Mesenchymal stem cell (in vitro differentiated cells and primary cell): ENCODE measurements at regions not wholly inside any gene's neighbourhood (a gene's known extent, or its start where the extent isn't known, plus 50 kb on each side); places are given as distances from the start of the nearest gene placed in this dataset.
A peak's percentile ranks its signal among the peaks of the same experiment; 100 is the strongest.

Experiments used
- DNase-seq: peaks from one replicate; pipeline ENCODE4 v3.0.0-alpha.2; 2013
- H2AFZ ChIP-seq: one replicate; pipeline ENCODE4 v1.6.1; 2013; ENCODE audit warnings: low read depth, mild to moderate bottlenecking, control low read depth, inconsistent platforms, low read length, moderate library complexity
- H2AK5ac ChIP-seq: 2 replicates; pipeline ENCODE4 v1.6.1; 2013; ENCODE audit warnings: low read length, moderate library complexity, mild to moderate bottlenecking, inconsistent platforms; ENCODE audit not compliant: severe bottlenecking
- H2BK120ac ChIP-seq: one replicate; pipeline ENCODE4 v1.6.1; 2013; ENCODE audit warnings: low read depth, mild to moderate bottlenecking, inconsistent platforms, low read length, moderate library complexity
- H2BK12ac ChIP-seq, 2 experiments: one replicate each; pipeline ENCODE4 v1.6.1; 2013; ENCODE audit warnings: inconsistent platforms in 2 of 2, low read length in 2 of 2, mild to moderate bottlenecking in 2 of 2, moderate library complexity in 2 of 2, control low read depth in 1 of 2
- H2BK15ac ChIP-seq: one replicate; pipeline ENCODE4 v1.6.1; 2013; ENCODE audit warnings: mild to moderate bottlenecking, low read depth, inconsistent platforms; ENCODE audit not compliant: poor library complexity, severe bottlenecking
- H2BK5ac ChIP-seq: 2 replicates; pipeline ENCODE4 v1.6.1; 2013; ENCODE audit warnings: low read depth, mild to moderate bottlenecking, low read length, control low read depth, inconsistent platforms; ENCODE audit not compliant: poor library complexity, severe bottlenecking
- H3K14ac ChIP-seq, 2 experiments: one replicate each; pipeline ENCODE4 v1.6.1; 2013; ENCODE audit warnings: inconsistent platforms in 2 of 2, low read length in 2 of 2, control low read depth in 1 of 2, mild to moderate bottlenecking in 1 of 2, moderate library complexity in 1 of 2
- H3K18ac ChIP-seq, 2 experiments: one replicate each; pipeline ENCODE4 v1.6.1; 2013; ENCODE audit warnings: inconsistent platforms in 2 of 2, low read length in 2 of 2, control low read depth in 1 of 2, low read depth in 1 of 2, mild to moderate bottlenecking in 1 of 2
- H3K23ac ChIP-seq, 2 experiments: one replicate each; pipeline ENCODE4 v1.6.1; 2013; ENCODE audit warnings: inconsistent platforms in 2 of 2, low read length in 2 of 2, mild to moderate bottlenecking in 2 of 2, moderate library complexity in 2 of 2, control low read depth in 1 of 2
- H3K27ac ChIP-seq: 2 replicates; pipeline ENCODE4 v1.5.1; 2013; ENCODE audit warnings: mild to moderate bottlenecking, moderate library complexity, low read length, control low read depth, inconsistent platforms; ENCODE audit not compliant: poor library complexity, severe bottlenecking
- H3K27me3 ChIP-seq, 2 experiments: 2 replicates each; pipeline versions ENCODE4 v1.6.1 to v1.7.0; 2013; ENCODE audit warnings: low read length in 2 of 2, mild to moderate bottlenecking in 2 of 2, moderate library complexity in 2 of 2, control low read depth in 1 of 2, inconsistent platforms in 1 of 2; ENCODE audit not compliant: control insufficient read depth in 1 of 2, insufficient read depth in 1 of 2
- H3K36me3 ChIP-seq, 2 experiments: 2 replicates each; pipeline versions ENCODE4 v1.6.1 to v1.7.0; 2013; ENCODE audit warnings: low read length in 2 of 2, control low read depth in 1 of 2, inconsistent platforms in 1 of 2, low read depth in 1 of 2, mild to moderate bottlenecking in 1 of 2; ENCODE audit not compliant: insufficient read depth in 2 of 2, control insufficient read depth in 1 of 2
- H3K4ac ChIP-seq, 2 experiments: one replicate each; pipeline ENCODE4 v1.6.1; 2013; ENCODE audit warnings: inconsistent platforms in 2 of 2, low read length in 2 of 2, mild to moderate bottlenecking in 2 of 2, moderate library complexity in 2 of 2, control low read depth in 1 of 2, low read depth in 1 of 2
- H3K4me1 ChIP-seq: 2 replicates; pipeline ENCODE4 v1.6.1; 2013; ENCODE audit warnings: low read depth, low read length, control low read depth; ENCODE audit not compliant: control insufficient read depth, insufficient read depth
- H3K4me2 ChIP-seq: 2 replicates; pipeline ENCODE4 v1.6.1; 2013; ENCODE audit warnings: low read length, mild to moderate bottlenecking, inconsistent platforms; ENCODE audit not compliant: poor library complexity, severe bottlenecking
- H3K4me3 ChIP-seq, 2 experiments: 2 replicates each; pipeline versions ENCODE4 v1.5.1 to v1.7.0; 2013; ENCODE audit warnings: low read length in 2 of 2, mild to moderate bottlenecking in 2 of 2, control low read depth in 1 of 2, low read depth in 1 of 2; ENCODE audit not compliant: insufficient read depth in 1 of 2
- H3K79me1 ChIP-seq: replicated peaks from 2 replicates; pipeline ENCODE4 v1.6.1; 2013; ENCODE audit warnings: mild to moderate bottlenecking, control low read depth, low read length, inconsistent platforms; ENCODE audit not compliant: poor library complexity, severe bottlenecking
- H3K9ac ChIP-seq: 2 replicates; pipeline ENCODE4 v1.7.0; 2013; ENCODE audit warnings: mild to moderate bottlenecking, low read length, moderate library complexity
- H3K9me3 ChIP-seq: 2 replicates; pipeline ENCODE4 v1.7.0; 2013; ENCODE audit warnings: mild to moderate bottlenecking, low read length; ENCODE audit not compliant: control insufficient read depth
- H4K8ac ChIP-seq: one replicate; pipeline ENCODE4 v1.6.1; 2013; ENCODE audit warnings: inconsistent platforms, mild to moderate bottlenecking, low read length, moderate library complexity
- H4K91ac ChIP-seq: one replicate; pipeline ENCODE4 v1.6.1; 2013; ENCODE audit warnings: mild to moderate bottlenecking, low read length, inconsistent platforms
- WGBS: methylation state at CpG from one replicate; pipeline ENCODE4 v1.1.7; 2013; ENCODE audit warnings: mixed read lengths; 5-methylcytosine and 5-hydroxymethylcytosine counted together

DNA sequence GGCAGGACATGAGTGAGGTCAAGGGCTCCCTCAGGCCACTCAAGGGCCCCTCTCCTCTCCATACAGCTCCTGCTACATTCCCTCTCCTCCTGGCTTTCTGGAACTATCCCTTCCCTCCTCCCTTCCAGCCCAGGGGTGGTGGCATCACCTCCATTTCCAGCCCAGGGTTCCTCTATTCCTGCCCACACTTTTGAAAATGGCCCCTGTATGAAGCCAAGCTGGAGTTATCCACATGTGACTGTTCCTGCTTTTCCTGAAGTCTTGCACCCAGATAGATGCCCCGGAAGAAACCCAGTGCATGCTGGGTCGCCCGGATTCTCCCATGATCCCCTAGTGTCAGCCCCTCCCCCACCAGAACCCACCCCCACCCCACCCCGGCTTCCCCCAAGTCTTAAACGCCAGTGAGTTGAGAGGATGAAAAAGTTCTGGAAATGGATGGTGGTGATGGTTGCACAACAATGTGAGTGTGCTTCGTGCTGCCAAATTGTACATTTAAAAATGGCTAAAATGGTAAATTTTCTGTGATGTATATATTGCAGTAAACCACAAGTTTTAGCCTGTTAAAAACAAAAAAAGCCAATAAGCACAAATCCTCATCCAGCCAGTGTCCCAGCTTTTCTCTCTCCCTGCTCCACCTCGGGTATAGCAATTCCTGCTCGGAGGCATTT is 136.9 kb downstream of the SCARB1 start:
- H3K4me3 ChIP-seq = peak overlapping the region in 1 of 2 experiments; percentile 54
- no peak overlapping the region for H2BK120ac ChIP-seq
- no peaks in the 10 kb centered on the region for H3K79me1 ChIP-seq
- H3K9ac ChIP-seq = peak overlapping the region; percentile 70
- H3K9me3 ChIP-seq = peaks cover 5% of the 10 kb centered on the region
- no peak for DNase-seq
- no peaks in the 10 kb centered on the region for H3K27me3 ChIP-seq
- H2BK15ac ChIP-seq = peak overlapping the region; percentile 68
- no peak overlapping the region for H2BK5ac ChIP-seq
- peak overlapping the region; percentile 4 to 38 for H3K4ac ChIP-seq
- H3K36me3 ChIP-seq = no peaks in the 10 kb centered on the region
- no peak overlapping the region for H4K8ac ChIP-seq
- no peak overlapping the region for H2BK12ac ChIP-seq
- no peak overlapping the region for H4K91ac ChIP-seq
- H3K23ac ChIP-seq = peak overlapping the region in 1 of 2 experiments; percentile 90
- H2AFZ ChIP-seq = no peak overlapping the region
- H3K4me2 ChIP-seq = no peak overlapping the region
- peak overlapping the region; percentile 2 for H2AK5ac ChIP-seq
- peak overlapping the region in 1 of 2 experiments; percentile 50 for H3K18ac ChIP-seq
- no peak overlapping the region for H3K14ac ChIP-seq
- 89% methylated on average over 2 of the region's 8 CpGs for WGBS
- H3K4me1 ChIP-seq = peaks cover 21% of the 10 kb centered on the region
- H3K27ac ChIP-seq = no peak overlapping the region

DNA sequence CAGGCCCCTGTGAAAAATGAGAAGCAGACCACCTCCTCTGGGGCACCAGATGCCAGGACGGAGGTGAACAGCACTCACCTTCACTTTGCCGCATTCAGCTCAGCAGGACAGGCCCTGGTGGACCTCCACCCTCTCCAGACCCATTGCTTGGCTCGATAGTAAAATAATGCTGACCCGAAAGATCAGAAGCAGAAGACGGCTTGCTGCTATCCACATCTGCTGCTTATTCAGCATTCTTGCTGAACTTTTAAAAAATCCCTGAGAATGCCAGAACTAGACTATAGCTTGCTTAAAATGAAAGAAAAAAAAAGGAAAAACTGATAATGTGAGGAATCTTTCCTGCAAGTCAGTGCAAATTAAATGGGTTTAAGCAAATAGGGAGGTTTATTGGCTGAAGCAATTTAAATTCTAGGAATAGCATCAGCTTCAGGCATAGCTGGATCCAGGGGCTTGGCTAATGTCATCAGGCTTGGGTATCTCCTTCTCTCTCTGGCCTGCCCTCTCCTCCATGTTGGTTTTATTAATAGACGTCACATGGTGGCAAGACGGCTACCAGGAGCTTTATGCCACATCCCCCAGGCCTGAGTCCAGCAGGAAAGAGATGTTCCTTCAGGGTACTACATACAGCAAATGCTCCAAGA is 137.9 kb downstream of the SCARB1 start:
- Histone ChIP-seq H3K23ac (no peak overlapping the region), H2AK5ac (peak overlapping the region; percentile 6), H3K9ac (no peak overlapping the region), H3K4me2 (no peak overlapping the region), H4K91ac (no peak overlapping the region), H2BK5ac (no peak overlapping the region), H2BK120ac (no peak overlapping the region), H3K79me1 (no peaks in the 10 kb centered on the region), H3K14ac (no peak overlapping the region), H3K36me3 (no peaks in the 10 kb centered on the region), H4K8ac (no peak overlapping the region), H3K4me3 (no peak overlapping the region), H3K27me3 (no peaks in the 10 kb centered on the region), H2BK12ac (no peak overlapping the region), H2AFZ (no peak overlapping the region), H3K18ac (no peak overlapping the region), H3K27ac (no peak overlapping the region), H3K4me1 (peaks cover 15% of the 10 kb centered on the region), H3K4ac (no peak overlapping the region), H3K9me3 (peaks cover 5% of the 10 kb centered on the region), H2BK15ac (no peak overlapping the region)
- DNase-seq = no peak
- WGBS = 93% methylated on average over 6 of the region's 7 CpGs

DNA sequence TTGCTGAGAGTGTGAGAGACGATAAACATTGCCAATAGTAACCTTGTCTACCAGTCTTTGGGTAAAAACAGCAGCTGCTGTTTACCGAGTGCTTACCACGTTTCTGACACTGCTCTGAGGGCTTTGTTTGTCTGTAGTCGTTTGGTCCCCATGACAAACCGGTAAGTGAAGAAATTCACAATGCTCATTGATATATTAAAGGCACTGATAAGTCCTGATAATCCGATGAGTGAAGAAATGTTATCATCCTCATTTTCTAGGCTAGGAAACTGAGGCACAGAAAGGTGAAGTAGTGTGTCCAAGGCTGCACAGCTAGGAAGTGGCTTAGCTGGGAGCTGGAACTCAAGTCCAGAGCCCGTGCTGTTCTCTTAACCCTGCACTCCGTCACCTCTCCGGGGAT is 138.6 kb downstream of the SCARB1 start:
- H4K8ac ChIP-seq = no peak overlapping the region
- no peak overlapping the region for H2AFZ ChIP-seq
- H3K4me1 ChIP-seq = peaks cover 18% of the 10 kb centered on the region
- no peak overlapping the region for H2BK15ac ChIP-seq
- H2BK120ac ChIP-seq = no peak overlapping the region
- no peak overlapping the region for H3K14ac ChIP-seq
- no peaks in the 10 kb centered on the region for H3K27me3 ChIP-seq
- H3K36me3 ChIP-seq = no peaks in the 10 kb centered on the region
- peaks cover 5% of the 10 kb centered on the region for H3K9me3 ChIP-seq
- H3K79me1 ChIP-seq = no peaks in the 10 kb centered on the region
- no peak overlapping the region for H3K9ac ChIP-seq
- H4K91ac ChIP-seq = no peak overlapping the region
- no peak overlapping the region for H3K4ac ChIP-seq
- H2AK5ac ChIP-seq = peak overlapping the region; percentile 6
- H3K27ac ChIP-seq = no peak overlapping the region
- no peak overlapping the region for H3K23ac ChIP-seq
- DNase-seq = no peak
- no peak overlapping the region for H3K4me3 ChIP-seq
- WGBS = 91% methylated on average over 9 of the region's 9 CpGs
- H2BK5ac ChIP-seq = no peak overlapping the region
- no peak overlapping the region for H3K4me2 ChIP-seq
- H3K18ac ChIP-seq = no peak overlapping the region
- no peak overlapping the region for H2BK12ac ChIP-seq

DNA sequence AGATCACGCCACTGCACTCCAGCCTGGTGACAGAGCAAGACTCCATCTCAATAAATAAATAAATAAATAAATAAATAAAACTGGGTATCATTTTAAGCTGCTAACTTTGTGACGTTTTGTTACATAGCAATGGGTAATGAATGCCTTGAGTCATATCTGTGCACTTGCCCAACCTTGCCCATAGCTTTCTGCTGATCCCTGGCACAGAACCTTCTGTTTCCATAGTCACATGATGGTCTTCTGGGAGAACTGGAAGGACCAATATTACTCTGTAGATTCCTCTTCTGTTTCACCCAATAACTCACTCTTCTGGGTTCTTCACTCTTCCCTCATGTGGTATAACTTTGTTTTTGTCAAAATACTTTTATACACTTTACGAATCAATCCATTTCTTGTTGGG is 140.8 kb downstream of the SCARB1 start:
- Histone ChIP-seq H4K91ac (no peak overlapping the region), H2BK5ac (no peak overlapping the region), H2AK5ac (no peak overlapping the region), H3K9ac (no peak overlapping the region), H3K9me3 (peaks cover 5% of the 10 kb centered on the region), H2BK12ac (no peak overlapping the region), H2BK15ac (no peak overlapping the region), H3K27me3 (peaks cover 0 to 4% of the 10 kb centered on the region in 2 experiments), H3K27ac (no peak overlapping the region), H3K4ac (no peak overlapping the region), H3K79me1 (no peaks in the 10 kb centered on the region), H3K4me3 (no peak overlapping the region), H2BK120ac (no peak overlapping the region), H3K36me3 (no peaks in the 10 kb centered on the region), H3K23ac (no peak overlapping the region), H4K8ac (no peak overlapping the region), H3K18ac (no peak overlapping the region), H3K4me2 (no peak overlapping the region), H3K14ac (no peak overlapping the region), H3K4me1 (peaks cover 23% of the 10 kb centered on the region), H2AFZ (no peak overlapping the region)
- DNase-seq = no peak
- WGBS = 93% methylated on average over 3 of the region's 3 CpGs
